GM19035 (cell line): ENCODE measurements at regions not wholly inside any gene's neighbourhood (a gene's known extent, or its start where the extent isn't known, plus 50 kb on each side); places are given as distances from the start of the nearest gene placed in this dataset.

ENCODE experiments used
- ATAC-seq: cut with Tn5 transposase; IDR thresholded peaks from one replicate; pipeline ENCODE4 v1.9.1; 2021; ENCODE audit not compliant: unreplicated experiment

DNA sequence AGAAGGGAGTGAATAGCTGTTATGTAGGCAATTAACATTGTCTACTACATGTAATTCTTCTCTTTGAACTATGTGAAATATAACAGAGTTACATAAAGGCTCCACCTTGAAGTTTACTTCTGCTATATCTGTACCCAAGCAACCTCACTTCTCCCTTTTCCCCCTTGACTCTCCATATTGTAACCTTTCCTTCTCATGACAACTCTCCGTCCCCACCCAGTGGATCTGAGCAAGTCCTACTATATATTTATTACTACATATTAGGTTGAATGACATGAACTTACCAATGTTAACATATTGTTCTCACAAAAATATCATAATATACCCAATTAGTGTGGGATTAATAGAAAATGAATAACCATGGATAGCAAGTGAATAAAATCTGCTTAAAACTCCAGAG is 93.2 kb upstream of the ATP8A1 start:
- ATAC-seq: no peak

DNA sequence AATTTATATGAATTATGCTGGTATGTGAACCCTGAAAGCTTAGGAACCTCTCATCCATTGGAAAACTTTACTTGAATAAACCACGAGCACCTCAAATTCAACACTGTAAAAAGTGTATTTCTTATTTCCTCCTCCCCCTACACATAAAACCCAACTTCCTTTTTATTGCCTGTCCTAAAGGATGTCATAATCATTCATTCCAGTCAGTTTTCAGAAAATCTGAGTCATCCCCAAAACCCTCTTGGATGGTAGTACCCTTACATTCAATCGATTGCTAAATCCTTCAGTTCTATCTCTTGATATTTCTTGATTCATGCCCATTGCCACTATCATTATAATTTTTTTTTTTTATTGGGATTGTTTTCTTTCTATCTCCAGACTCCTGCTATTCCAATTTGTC is 91.1 kb upstream of the ATP8A1 start:
- ATAC-seq: no peak

DNA sequence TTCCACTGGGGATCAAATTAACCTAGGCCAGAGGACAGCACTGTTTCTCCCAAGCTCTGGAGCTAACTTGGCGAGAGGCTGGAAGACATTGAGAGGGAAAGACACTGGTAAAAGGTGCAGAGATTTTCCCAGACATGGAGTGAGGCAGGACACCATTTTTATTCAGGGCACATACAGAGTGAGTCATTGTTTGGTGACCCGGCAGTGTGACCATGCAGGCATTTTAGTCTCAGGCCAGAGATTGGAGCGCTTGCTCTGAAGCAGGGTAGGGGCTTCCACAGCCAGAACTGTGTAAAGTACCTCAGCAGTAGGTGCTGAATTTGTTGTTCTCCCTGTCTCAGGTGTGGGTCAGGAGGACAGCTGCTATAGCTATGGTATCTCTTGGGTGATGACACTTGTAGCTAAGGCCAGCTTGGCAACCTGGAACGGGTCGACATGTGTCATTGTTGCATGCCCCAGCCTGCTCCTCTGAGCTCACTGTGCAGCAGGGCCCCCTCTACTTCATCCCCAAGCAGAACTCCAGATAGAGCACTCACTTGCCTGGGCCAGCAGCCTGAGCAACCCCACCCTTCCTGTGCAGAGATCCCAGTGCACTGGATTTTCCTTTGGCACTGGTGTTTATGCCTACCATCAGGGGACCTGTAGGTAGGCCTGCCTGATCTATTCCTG is 79.8 kb upstream of the ATP8A1 start:
- no peak for ATAC-seq

DNA sequence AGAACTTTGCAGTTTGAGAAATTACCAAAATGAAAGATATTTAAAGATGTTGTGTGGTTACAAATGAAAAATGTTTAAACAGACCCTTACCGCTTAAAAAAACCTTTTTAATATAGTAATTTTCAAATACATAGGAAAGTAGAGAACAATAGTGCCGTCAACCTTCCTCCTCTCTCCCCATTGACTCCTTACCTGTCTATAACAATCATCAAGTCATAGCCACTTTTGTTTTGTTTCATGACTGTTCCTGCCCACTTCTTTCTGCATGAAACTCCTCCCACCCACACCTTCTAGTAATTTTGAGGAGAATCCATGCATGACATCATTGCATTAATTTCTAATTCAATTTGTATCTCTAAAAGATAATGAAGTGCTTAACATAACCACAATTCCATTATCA is 76.5 kb upstream of the ATP8A1 start:
- ATAC-seq: no peak

DNA sequence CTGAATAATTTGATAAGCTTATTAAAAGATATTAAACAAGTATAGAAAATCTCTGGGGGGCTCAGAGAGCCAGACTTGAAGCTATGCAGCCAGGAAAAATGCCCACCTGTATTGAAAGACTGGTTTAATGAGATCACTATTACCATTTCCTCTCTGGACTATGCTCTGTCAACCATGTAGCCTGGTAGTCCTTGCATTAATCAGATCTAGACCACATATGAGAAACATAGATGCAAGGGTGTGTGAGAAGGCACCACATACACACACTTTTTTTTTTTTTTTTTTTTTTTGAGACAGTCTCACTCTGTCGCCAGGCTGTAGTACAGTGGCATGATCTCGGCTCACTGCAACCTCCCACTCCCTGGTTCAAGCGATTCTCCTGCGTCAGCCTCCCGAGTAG is 75.9 kb upstream of the ATP8A1 start:
- ATAC-seq: no peak

DNA sequence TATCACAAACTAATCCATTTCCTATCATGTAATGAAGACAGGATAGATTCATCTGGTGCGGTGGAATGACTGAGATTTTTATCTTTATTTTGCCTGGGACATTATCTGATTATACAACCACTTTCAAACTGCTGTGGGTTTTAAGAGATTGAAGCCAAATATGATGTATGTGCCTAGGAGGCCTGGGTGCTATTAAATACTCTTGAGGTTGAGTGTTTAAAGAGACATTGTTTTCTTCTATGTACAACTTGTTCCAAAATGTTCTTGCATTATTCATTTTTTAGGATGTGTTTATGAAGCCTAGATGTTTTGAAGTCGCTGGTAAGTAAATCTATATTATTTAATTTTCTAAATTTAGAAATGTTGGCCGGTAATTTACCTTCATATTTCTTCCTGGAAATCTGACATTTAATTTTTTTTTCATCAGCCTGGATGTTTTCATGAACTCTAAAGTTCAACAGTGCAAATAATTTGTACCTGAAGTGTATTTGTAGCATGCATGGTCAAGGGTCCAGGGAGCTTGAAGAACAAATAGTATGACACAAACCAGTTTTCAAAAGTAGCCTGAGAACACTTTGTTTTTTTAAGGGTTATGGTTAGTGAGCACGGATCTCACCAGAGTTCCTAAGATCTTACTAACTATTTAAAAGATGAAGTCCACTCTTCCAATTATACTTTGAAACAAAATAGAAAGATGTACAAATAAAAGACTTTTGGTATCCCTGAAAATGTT is 72.8 kb upstream of the ATP8A1 start:
- ATAC-seq: no peak

DNA sequence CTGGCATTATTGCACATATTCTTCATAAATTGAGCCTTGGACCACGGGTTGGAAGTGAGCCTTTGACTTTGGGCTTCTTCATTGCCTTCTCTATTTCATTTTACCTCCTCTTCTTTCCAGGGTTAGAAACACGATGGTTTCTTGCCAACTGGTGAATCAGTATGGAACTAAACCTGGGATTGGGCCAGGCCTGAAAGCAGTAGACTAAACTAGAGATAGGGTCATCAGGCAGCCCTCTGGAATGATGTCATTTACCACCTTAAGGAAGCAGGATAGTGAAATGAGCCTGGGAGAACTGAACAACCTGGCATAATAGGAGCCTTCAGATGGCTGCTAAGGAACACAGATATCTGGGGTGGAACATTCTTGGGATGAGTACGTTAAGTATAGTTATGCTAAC is 67.5 kb upstream of the ATP8A1 start:
- no peak for ATAC-seq

DNA sequence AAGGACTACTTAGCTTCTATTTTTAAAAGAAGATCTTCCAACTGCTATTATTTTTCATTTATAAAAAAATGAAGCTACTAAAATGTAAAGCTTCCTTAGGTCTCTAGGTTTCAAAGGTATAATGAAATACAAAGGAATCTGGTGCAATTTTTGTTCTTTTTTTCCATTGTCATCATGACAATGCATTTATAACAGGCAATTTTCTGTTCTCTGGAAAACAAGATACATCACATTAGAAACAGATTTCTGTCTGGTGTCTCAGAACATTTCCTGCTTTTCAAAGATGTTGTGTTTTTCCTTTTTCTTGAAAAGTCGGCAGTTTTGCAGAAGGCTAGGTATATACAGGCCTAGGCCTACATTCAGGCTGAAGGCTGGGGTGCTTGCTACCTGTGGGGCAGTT is 63.6 kb upstream of the ATP8A1 start:
- no peak for ATAC-seq

DNA sequence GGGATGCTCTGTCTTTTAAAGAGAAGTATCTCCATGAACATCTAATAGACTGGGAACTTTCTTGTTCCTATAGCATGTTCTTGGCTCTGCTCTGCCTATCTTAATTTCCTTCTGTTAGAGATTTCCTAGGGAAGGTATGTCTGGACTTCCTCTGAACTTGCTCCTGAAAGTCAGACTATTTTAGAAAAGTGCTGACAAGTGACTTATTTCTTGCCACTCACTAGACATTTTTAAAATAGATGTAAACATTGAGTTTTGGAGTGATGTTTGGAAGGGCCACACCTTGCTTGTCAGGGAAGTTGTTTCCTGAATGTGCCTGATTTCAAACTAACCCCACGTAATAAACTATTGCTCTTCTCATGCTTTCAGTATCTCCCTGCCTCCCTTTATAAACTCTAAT is 62.4 kb upstream of the ATP8A1 start:
- ATAC-seq: no peak

DNA sequence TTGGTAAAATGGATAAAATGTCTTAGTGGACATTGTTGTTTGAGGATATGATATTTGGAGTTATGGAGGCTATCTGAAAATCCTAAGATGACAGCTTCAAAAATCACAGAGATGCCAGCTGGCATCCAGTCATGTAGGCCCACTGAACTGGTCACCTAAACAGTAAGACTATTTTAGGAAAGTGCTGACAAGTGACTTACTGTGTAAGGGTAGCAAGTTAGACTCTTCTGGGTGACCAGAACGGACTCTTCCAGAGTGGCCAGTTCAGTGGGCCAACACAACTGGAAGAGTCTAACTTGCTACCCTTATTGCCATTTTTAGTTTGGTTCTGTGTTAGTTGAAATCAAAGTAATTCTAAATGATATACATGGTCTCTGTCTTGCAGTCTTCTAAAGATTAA is 61.4 kb upstream of the ATP8A1 start:
- ATAC-seq: no peak

DNA sequence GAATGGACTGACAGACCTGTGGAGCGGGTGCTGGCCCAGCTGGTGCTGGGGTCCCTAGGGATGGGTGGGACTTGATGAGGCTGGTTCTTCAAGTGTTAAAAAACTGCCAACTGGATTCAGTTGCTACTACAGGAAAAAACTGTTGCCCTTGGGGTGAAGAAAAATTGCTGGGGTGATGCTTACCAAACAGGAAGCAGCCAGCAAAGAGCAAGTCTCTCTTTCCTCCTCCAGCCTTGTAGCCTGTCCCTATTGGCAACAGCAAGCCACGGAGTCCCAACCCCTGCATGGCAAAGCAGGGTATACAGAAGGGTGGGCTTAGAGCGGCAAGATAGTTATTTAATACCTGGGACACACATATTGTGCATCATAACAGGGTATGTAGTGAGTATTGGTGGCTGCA is 60.1 kb upstream of the ATP8A1 start:
- no peak for ATAC-seq

DNA sequence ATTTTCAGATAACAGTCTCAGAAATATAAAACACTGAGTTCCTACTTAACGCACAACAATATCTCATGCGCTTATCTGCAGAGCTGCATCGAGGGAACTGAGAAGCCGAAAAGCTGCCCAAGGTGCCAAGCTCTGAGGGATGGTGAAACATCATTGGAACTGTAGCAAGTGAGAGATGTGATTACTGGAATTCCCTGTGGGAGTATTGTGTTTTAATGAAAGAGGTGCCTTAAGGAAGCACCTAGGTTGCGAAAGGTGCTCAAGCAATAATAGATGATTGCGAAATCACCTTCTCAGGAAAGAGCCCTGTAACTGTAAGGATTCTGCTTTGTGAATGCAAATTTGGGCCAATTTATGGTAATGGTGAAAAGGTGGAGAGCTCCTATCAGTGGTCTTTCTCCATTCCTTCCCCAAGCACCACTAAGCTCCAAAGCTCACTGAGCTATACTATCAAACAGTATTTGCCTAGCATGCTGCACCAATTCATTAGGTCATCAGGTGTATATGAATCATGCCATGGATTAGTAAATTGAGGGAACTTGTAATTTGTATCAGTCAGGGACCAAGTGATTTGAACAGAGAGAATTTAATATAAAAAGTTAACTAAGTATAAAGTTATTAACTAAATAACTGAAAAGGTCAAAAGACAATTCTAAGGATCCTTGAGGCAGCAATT is 59.0 kb upstream of the ATP8A1 start:
- no peak for ATAC-seq

DNA sequence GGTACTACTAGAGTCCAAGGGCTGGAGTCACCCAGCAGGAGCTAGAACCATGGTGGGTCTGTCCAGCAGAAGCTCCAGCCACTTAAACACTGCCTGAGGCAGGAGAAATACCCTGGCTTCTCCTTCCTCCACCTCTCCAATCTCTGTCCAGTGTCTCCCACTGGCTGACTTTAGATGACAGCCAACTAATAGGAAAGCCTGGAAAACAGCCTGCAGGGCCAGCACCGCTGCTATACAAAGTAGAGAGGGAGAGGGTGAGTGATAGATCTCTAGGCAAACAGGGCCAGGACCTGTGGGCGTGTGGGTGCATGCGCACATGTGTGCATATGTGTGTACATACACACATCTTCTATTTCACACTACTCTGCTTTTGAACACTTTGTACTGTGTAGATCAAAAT is 56.5 kb upstream of the ATP8A1 start:
- no peak for ATAC-seq

DNA sequence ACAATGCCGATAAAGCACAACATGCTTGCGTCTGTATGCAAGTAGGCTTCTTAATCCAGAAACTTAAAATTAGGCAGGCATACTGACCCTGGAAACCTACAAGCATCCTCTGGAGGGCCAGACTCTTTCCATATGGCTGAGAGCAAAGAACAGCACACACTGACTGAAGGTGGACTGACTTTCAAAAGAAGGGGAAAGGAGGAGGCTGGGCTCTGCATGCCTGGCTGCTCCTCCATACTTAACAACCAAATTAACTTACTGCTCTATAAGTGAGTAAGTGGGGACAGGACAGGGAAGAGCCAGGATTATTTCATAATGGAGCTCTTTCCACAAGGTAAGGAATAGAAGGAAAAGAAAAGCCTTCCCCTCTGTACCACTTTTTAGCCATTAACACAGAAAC is 55.9 kb upstream of the ATP8A1 start:
- ATAC-seq: no peak

DNA sequence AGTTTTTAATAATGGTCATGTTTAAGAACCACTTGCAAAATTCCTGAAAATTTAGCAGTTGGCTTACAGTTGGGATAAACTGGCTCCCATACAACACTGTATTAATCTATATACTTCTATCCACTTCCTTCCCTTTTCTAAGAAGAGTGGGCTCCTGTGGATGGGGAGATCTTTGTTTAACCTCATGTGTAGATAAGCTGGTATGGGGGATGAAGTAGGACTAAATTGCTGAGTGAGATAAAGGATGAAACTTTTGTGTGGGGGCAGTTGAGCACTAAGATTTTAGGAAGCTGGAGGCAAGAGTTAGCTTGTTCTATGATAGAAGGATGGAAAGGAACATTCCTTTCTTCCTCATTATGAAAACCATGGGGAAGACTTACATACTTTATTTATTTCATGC is 54.6 kb upstream of the ATP8A1 start:
- ATAC-seq: no peak

DNA sequence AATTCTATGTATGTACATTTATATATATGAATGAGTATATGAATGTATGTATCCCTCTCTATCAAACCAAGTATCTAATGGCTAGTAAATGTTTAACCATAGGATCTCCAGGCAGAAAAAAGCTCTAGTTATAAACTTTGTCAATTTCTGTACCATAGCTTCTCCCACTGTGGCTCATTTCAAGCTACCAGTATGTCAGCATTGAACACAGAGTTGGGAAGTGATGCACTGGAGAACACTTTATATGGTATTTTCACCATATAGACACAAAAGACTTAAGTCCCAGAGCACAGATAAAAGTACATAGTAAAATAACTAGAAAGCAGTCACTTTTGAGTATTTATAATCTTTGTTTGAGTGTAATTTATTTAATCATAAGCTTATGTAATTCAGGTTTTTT is 53.9 kb upstream of the ATP8A1 start:
- ATAC-seq: no peak

DNA sequence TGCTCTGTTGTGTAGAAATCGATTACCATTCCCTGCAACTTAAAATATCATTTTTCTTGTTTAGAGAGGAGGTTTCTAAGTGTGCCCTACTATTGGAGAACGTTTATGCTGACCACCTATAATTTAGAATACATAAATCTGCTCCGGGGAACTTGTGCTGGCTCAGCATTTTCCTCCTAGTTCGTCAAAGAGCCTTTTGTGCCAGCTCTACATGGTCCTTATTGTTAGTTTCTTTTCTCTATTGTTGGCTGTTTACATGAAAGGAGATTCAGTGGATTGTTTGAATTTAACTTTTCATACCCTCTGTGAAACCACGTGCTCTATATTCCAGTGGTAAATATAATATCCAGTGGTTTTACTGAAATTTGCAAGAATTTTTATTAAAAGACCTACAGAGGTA is 53.4 kb upstream of the ATP8A1 start:
- ATAC-seq: no peak

DNA sequence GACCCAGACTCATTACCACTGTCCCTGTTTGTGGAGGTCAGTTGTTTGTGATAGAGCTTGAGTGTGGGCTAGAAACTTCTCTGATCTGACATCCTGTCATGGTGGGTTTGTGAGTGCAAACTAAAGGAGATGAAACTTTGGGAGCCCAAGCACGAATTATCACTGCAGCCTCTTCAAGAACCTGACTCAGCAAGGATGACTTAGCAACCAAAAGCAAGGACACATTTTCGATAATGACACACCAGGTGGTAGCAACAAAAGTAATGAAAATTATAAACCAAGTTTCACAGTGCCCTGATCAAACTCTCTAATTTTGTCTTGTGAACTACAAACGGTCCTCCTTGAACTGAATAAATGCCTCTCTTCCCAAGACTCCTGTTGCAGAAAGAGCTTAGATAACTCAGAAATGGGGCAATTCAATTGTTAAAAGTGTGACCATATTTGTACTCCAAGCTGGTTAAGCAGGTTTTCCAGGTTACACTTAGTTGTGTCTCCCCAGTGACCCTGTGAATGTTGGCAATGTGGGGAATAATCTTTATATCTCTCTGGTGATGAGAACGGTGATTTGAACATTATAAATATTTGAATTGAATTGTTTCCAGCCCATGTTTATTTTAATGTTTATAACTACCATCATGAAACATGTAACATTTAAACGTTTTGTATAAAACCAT is 52.6 kb upstream of the ATP8A1 start:
- ATAC-seq: no peak

DNA sequence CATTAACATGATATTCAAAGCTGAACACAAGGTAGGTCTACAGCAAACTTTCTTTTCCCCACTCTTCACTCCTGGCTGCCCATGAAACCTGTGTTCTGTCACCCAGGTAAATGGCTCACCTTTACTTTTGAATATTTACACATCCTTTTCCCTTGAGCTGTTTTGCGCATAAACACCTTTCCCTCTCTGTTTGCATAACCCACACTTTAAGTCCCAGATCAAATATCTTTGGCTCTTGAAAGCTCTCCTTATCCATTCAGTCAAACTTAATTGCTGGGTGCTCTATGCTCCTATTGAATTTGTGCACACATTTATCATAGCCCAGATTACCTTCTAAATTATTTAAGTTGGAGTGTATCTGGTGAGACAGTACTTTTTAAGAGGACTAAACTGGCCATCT is 51.7 kb upstream of the ATP8A1 start:
- ATAC-seq: no peak
